SU-DHL-6 (cell line): ENCODE measurements at regions not wholly inside any gene's neighbourhood (a gene's known extent, or its start where the extent isn't known, plus 50 kb on each side); places are given as distances from the start of the nearest gene placed in this dataset.

Experiments
- CTCF ChIP-seq: fragments of 200-600 bp; sonication (generic); IDR thresholded peaks from one replicate; pipeline ENCODE4 v1.5.1; 2017; ENCODE audit warnings: antibody characterized with exemption, mild to moderate bottlenecking, low read length, moderate library complexity; ENCODE audit not compliant: insufficient read depth, poor library complexity, severe bottlenecking
- EZH2phosphoT487 ChIP-seq: fragments of 200-600 bp; sonication (generic), shearing (Covaris generic); conservative IDR thresholded peaks from 2 replicates; pipeline ENCODE4 v1.6.1; 2018; ENCODE audit warnings: mild to moderate bottlenecking, antibody characterized with exemption, low read length, moderate library complexity, mixed read lengths

GRCh38 chr14:97771340-97772045, 974.3 kb downstream of the VRK1 start:
- no peak for TF ChIP-seq CTCF
- TF ChIP-seq EZH2phosphoT487 = no peak
